ENCODE measurements at regions not wholly inside any gene's neighbourhood (a gene's known extent, or its start where the extent isn't known, plus 50 kb on each side); places are given as distances from the start of the nearest gene placed in this dataset.

GRCh38 chr6:22134308-22134707 is 162.5 kb downstream of the PRL start:
- no peak for TF ChIP-seq POLR2A (IDR thresholded peaks at IDR 0.05)
- no peak for TF ChIP-seq CTCF (IDR thresholded peaks at IDR 0.05)
- no peak for TF ChIP-seq POLR2AphosphoS5 (IDR thresholded peaks at IDR 0.05)

Data from breast epithelium (tissue), 3 donors.